H1 (cell line): ENCODE measurements at regions not wholly inside any gene's neighbourhood (a gene's known extent, or its start where the extent isn't known, plus 50 kb on each side); places are given as distances from the start of the nearest gene placed in this dataset.

Source experiments
- CTCF ChIA-PET: fragments of 300-600 bp; sonication (Branson Sonifier 250); formaldehyde crosslinking; loops from one replicate; lab custom pipeline; 2021; ENCODE audit not compliant: partially characterized antibody; lab: Charles Lee
- POLR2A ChIA-PET: fragments of 300-600 bp; sonication (Branson Sonifier 250); formaldehyde crosslinking; loops from one replicate; lab custom pipeline; 2021; ENCODE audit warnings: inconsistent platforms; ENCODE audit not compliant: partially characterized antibody; lab: Charles Lee
- DNase-seq, 2 experiments: peaks; one replicate each; pipeline versions ENCODE4 v3.0.0 to v3.0.0-alpha.2; 2010 to 2022; ENCODE audit warnings: low spot score in 2 of 2, low read depth in 1 of 2, mixed read lengths in 1 of 2
- FAIRE-seq: peaks from 2 replicates; lab custom pipeline; 2011; peaks lifted over from hg19 to GRCh38; lab: Jason Lieb, UNC
- H2AFZ ChIP-seq: 2 replicates; pipeline ENCODE4 v1.8.1; 2012; ENCODE audit warnings: low read length, inconsistent platforms
- H2AK5ac ChIP-seq: 2 replicates; pipeline ENCODE4 v1.6.1; 2013; ENCODE audit warnings: low read depth, low read length
- H2BK120ac ChIP-seq: replicated peaks from 2 replicates; pipeline ENCODE3; 2013; ENCODE audit warnings: low read depth, low read length, inconsistent platforms
- H2BK12ac ChIP-seq: 2 replicates; pipeline ENCODE4 v1.6.1; 2013; ENCODE audit warnings: low read depth, low read length
- H2BK15ac ChIP-seq: 2 replicates; pipeline ENCODE4 v1.6.1; 2013; ENCODE audit warnings: low read length
- H2BK20ac ChIP-seq: 2 replicates; pipeline ENCODE4 v1.6.1; 2013; ENCODE audit warnings: low read length
- H2BK5ac ChIP-seq: 2 replicates; pipeline ENCODE4 v1.6.1; 2013; ENCODE audit warnings: low read depth, low read length
- H3K14ac ChIP-seq: 2 replicates; pipeline ENCODE4 v1.6.1; 2013; ENCODE audit warnings: inconsistent platforms; ENCODE audit not compliant: insufficient read length
- H3K18ac ChIP-seq: 2 replicates; pipeline ENCODE4 v1.6.1; 2013; ENCODE audit warnings: low read length; ENCODE audit errors: extremely low read depth
- H3K23ac ChIP-seq: 2 replicates; pipeline ENCODE4 v1.6.1; 2013; ENCODE audit warnings: inconsistent platforms; ENCODE audit not compliant: insufficient read length
- H3K23me2 ChIP-seq: 2 replicates; pipeline ENCODE4 v1.6.1; 2013; ENCODE audit warnings: low read depth, low read length
- H3K27ac ChIP-seq: 2 replicates; pipeline ENCODE4 v1.6.1; 2011; ENCODE audit warnings: low read depth, low read length, inconsistent platforms
- H3K27me3 ChIP-seq, 4 experiments: replicated peaks in 1 of 4; 1 replicate in 1 of 4; 2 replicates in 3 of 4; pipeline versions ENCODE4 v1.6.1 to v1.8.1; 2011 to 2013; ENCODE audit warnings: low read length in 3 of 4, mild to moderate bottlenecking in 3 of 4, inconsistent platforms in 2 of 4, mixed read lengths in 2 of 4, moderate library complexity in 1 of 4; ENCODE audit not compliant: control insufficient read depth in 3 of 4, insufficient read depth in 3 of 4; ENCODE audit errors: extremely low read depth in 1 of 4
- H3K36me3 ChIP-seq, 4 experiments: 2 replicates each; pipeline versions ENCODE4 v1.6.1 to v1.8.1; 2011 to 2013; ENCODE audit warnings: mild to moderate bottlenecking in 4 of 4, low read length in 3 of 4, moderate library complexity in 2 of 4, control low read depth in 1 of 4, inconsistent platforms in 1 of 4; ENCODE audit not compliant: insufficient read depth in 4 of 4, control insufficient read depth in 2 of 4
- H3K4ac ChIP-seq: replicated peaks from 2 replicates; pipeline ENCODE3; 2013; ENCODE audit warnings: low read length, low read depth, mixed read lengths, inconsistent platforms; ENCODE audit not compliant: insufficient read length
- H3K4me1 ChIP-seq, 4 experiments: replicated peaks in 1 of 4; 1 replicate in 1 of 4; 2 replicates in 3 of 4; pipeline versions ENCODE4 v1.6.1 to v1.8.1; 2011 to 2013; ENCODE audit warnings: low read length in 3 of 4, inconsistent platforms in 2 of 4, mixed read lengths in 1 of 4; ENCODE audit not compliant: insufficient read depth in 4 of 4, control insufficient read depth in 3 of 4
- H3K4me2 ChIP-seq, 2 experiments: 2 replicates each; pipeline versions ENCODE4 v1.6.1 to v1.8.1; 2011 to 2013; ENCODE audit warnings: low read depth in 2 of 2, low read length in 2 of 2, control low read depth in 1 of 2, inconsistent platforms in 1 of 2, mild to moderate bottlenecking in 1 of 2; ENCODE audit not compliant: insufficient read depth in 1 of 2
- H3K4me3 ChIP-seq, 4 experiments: fragments of 200-600, 300-600 bp in 1 of 4; sonication (generic), shearing (Covaris generic), sonication (Bioruptor Twin) in 1 of 4; 2 replicates each; pipeline versions ENCODE4 v1.5.1 to v1.8.1; 2011 to 2016; ENCODE audit warnings: low read length in 4 of 4, low read depth in 3 of 4, control low read depth in 2 of 4, inconsistent platforms in 2 of 4, mild to moderate bottlenecking in 2 of 4, mixed read lengths in 1 of 4, moderate library complexity in 1 of 4; ENCODE audit not compliant: insufficient read depth in 2 of 4; ENCODE audit errors: extremely low read depth in 1 of 4
- H3K56ac ChIP-seq: replicated peaks from 2 replicates; pipeline ENCODE3; 2013; ENCODE audit warnings: low read depth, mild to moderate bottlenecking, mixed read lengths, low read length, inconsistent platforms; ENCODE audit not compliant: insufficient read length
- H3K79me1 ChIP-seq: 2 replicates; pipeline ENCODE4 v1.6.1; 2013; ENCODE audit warnings: low read depth, low read length, control low read depth
- H3K79me2 ChIP-seq, 2 experiments: 2 replicates each; pipeline versions ENCODE4 v1.6.1 to v1.8.1; 2012 to 2013; ENCODE audit warnings: low read length in 2 of 2, mild to moderate bottlenecking in 2 of 2, inconsistent platforms in 1 of 2; ENCODE audit not compliant: insufficient read depth in 2 of 2, control insufficient read depth in 1 of 2
- H3K9ac ChIP-seq, 4 experiments: replicated peaks in 1 of 4; 1 replicate in 1 of 4; 2 replicates in 3 of 4; pipeline versions ENCODE4 v1.6.1 to v1.8.1; 2011 to 2013; ENCODE audit warnings: low read depth in 3 of 4, low read length in 3 of 4, control low read depth in 2 of 4, mild to moderate bottlenecking in 2 of 4, moderate library complexity in 2 of 4, inconsistent platforms in 1 of 4; ENCODE audit errors: extremely low read depth in 1 of 4
- H3K9me3 ChIP-seq, 2 experiments: 2 replicates each; pipeline versions ENCODE4 v1.6.1 to v1.8.1; 2012 to 2013; ENCODE audit warnings: mild to moderate bottlenecking in 2 of 2, moderate library complexity in 2 of 2, control low read depth in 1 of 2, inconsistent platforms in 1 of 2, low read depth in 1 of 2, low read length in 1 of 2, mixed read lengths in 1 of 2; ENCODE audit not compliant: insufficient read depth in 2 of 2
- H4K20me1 ChIP-seq, 2 experiments: replicated peaks in 1 of 2; 2 replicates each; pipeline versions ENCODE3 to v1.8.1; 2011 to 2013; ENCODE audit warnings: inconsistent platforms in 2 of 2, low read length in 2 of 2, mild to moderate bottlenecking in 1 of 2; ENCODE audit not compliant: insufficient read depth in 2 of 2, control insufficient read depth in 1 of 2
- H4K5ac ChIP-seq: 2 replicates; pipeline ENCODE4 v1.6.1; 2013; ENCODE audit warnings: low read length, low read depth, mixed read lengths, inconsistent platforms; ENCODE audit not compliant: insufficient read length
- H4K8ac ChIP-seq: 2 replicates; pipeline ENCODE4 v1.8.0; 2013; ENCODE audit warnings: mild to moderate bottlenecking, moderate library complexity, low read length, inconsistent platforms; ENCODE audit not compliant: insufficient read depth; ENCODE audit errors: extremely low read depth
- H4K91ac ChIP-seq: replicated peaks from 2 replicates; pipeline ENCODE3; 2013; ENCODE audit warnings: low read length, mixed read lengths, inconsistent platforms; ENCODE audit not compliant: insufficient read length
- BACH1 ChIP-seq: IDR thresholded peaks from 2 replicates; pipeline ENCODE4 v1.6.1; 2012; ENCODE audit warnings: low read length, improper control_type of control experiment
- BRCA1 ChIP-seq: IDR thresholded peaks from 2 replicates; pipeline ENCODE4 v1.6.1; 2012; ENCODE audit warnings: low read depth, low read length, improper control_type of control experiment
- CEBPB ChIP-seq: IDR thresholded peaks from 2 replicates; pipeline ENCODE4 v1.6.1; 2012; ENCODE audit warnings: low read depth, low read length
- CHD2 ChIP-seq: IDR thresholded peaks from 2 replicates; pipeline ENCODE4 v1.6.1; 2012; ENCODE audit warnings: low read length, improper control_type of control experiment
- CREB1 ChIP-seq: IDR thresholded peaks from 2 replicates; pipeline ENCODE4 v1.6.1; 2012; ENCODE audit warnings: inconsistent platforms
- GTF2F1 ChIP-seq: IDR thresholded peaks from 2 replicates; pipeline ENCODE4 v1.6.1; 2012; ENCODE audit warnings: low read depth, low read length, improper control_type of control experiment, borderline replicate concordance
- HDAC2 ChIP-seq, 2 experiments: fragments of 300-600 bp in 1 of 2; sonication (generic) in 1 of 2; IDR thresholded peaks; 2 replicates each; pipeline ENCODE4 v1.6.1; 2011 to 2012; ENCODE audit warnings: low read depth in 2 of 2, low read length in 2 of 2, mild to moderate bottlenecking in 2 of 2, moderate library complexity in 2 of 2, borderline replicate concordance in 1 of 2, inconsistent platforms in 1 of 2
- JUN ChIP-seq: IDR thresholded peaks from 2 replicates; pipeline ENCODE4 v1.6.1; 2011; ENCODE audit warnings: low read depth, mild to moderate bottlenecking, improper control_type of control experiment, low read length
- KDM4A ChIP-seq: IDR thresholded peaks from one replicate; pipeline ENCODE4 v1.7.1; 2012; ENCODE audit warnings: low read depth, mild to moderate bottlenecking, moderate library complexity, low read length, inconsistent platforms; ENCODE audit not compliant: severe bottlenecking
- RAD21 ChIP-seq, 2 experiments: IDR thresholded peaks in 1 of 2; conservative IDR thresholded peaks in 1 of 2; 2 replicates each; pipeline ENCODE4 v1.6.1; 2011; ENCODE audit warnings: low read depth in 2 of 2, low read length in 2 of 2, improper control_type of control experiment in 1 of 2, inconsistent platforms in 1 of 2, mild to moderate bottlenecking in 1 of 2, moderate library complexity in 1 of 2
- RNF2 ChIP-seq: fragments of 200-900, 300-1000 bp; sonication (generic); IDR thresholded peaks from 2 replicates; pipeline ENCODE4 v1.7.1; 2016; ENCODE audit warnings: borderline replicate concordance, low read depth, mild to moderate bottlenecking, antibody characterized with exemption, low read length; ENCODE audit not compliant: poor library complexity, severe bottlenecking; ENCODE audit errors: missing control alignments
- SRF ChIP-seq: IDR thresholded peaks from 2 replicates; pipeline ENCODE4 v1.6.1; 2011; ENCODE audit warnings: mild to moderate bottlenecking, low read depth, low read length, moderate library complexity
- WGBS, 2 experiments: shearing (Covaris generic) in 1 of 2; methylation state at CpG; one replicate each; pipeline versions ENCODE4 v1.1.6 to v1.1.7; 2013 to 2015; ENCODE audit warnings: low lambda C conversion rate in 2 of 2, mixed read lengths in 2 of 2, inconsistent platforms in 1 of 2, low coverage in 1 of 2, missing lambda C conversion rate in 1 of 2; ENCODE audit not compliant: insufficient replicate concordance in 2 of 2, insufficient coverage in 1 of 2, insufficient read length in 1 of 2; ENCODE audit errors: extremely low coverage in 1 of 2, missing lambda C conversion rate in 1 of 2; 5-methylcytosine and 5-hydroxymethylcytosine counted together

- WGBS, 2 experiments: 92% methylated on average over 1 of the region's 1 CpG; no CpG with 5 or more reads in 1 of the 2 experiments
- no peak for FAIRE-seq
- TF ChIP-seq JUN (no peak), CREB1 (no peak), GTF2F1 (no peak), HDAC2 (IDR thresholded peaks at IDR 0.05; ENCODE audit: borderline replicate concordance in 1 of 2, low read depth in 2 of 2, low read length in 2 of 2) (no peak), CHD2 (no peak), BRCA1 (no peak), RNF2 (no peak), BACH1 (no peak), KDM4A (no peak), CEBPB (no peak), RAD21 (IDR thresholded peaks at IDR 0.05 in 1 of 2, conservative IDR thresholded peaks at IDR 0.05 in 1 of 2; ENCODE audit: low read depth in 2 of 2, low read length in 2 of 2) (no peak), SRF (no peak)
Measured at GRCh38 chr15:61541516-61541915, 312.4 kb upstream of the RORA start.

More at GRCh38 chr15:61541516-61541915, 312.4 kb upstream of the RORA start:
- Histone ChIP-seq H3K4me2 (no peak overlapping the region), H3K27ac (no peak overlapping the region), H4K5ac (no peak overlapping the region), H3K18ac (no peak overlapping the region), H4K91ac (no peak overlapping the region), H2BK5ac (no peak overlapping the region), H3K79me2 (no peaks in the 10 kb centered on the region), H3K9ac (no peak overlapping the region), H2BK20ac (no peak overlapping the region), H3K36me3 (no peaks in the 10 kb centered on the region), H3K23ac (no peak overlapping the region), H4K8ac (no peak overlapping the region), H3K23me2 (no peaks in the 10 kb centered on the region), H3K79me1 (no peaks in the 10 kb centered on the region), H4K20me1 (no peaks in the 10 kb centered on the region), H2AK5ac (no peak overlapping the region), H2BK12ac (no peak overlapping the region), H3K56ac (no peak overlapping the region), H3K9me3 (no peaks in the 10 kb centered on the region), H2BK15ac (no peak overlapping the region), H3K4me1 (no peaks in the 10 kb centered on the region; a peak in 1 of 7 replicates), H2BK120ac (no peak overlapping the region), H2AFZ (no peak overlapping the region), H3K4ac (no peak overlapping the region), H3K4me3 (no peak overlapping the region), H3K27me3 (no peaks in the 10 kb centered on the region), H3K14ac (no peak overlapping the region)
- ChIA-PET POLR2A (no interaction called here), CTCF (no interaction called here)
- DNase-seq: no peak
